GM12878 (cell line): ENCODE measurements at regions not wholly inside any gene's neighbourhood (a gene's known extent, or its start where the extent isn't known, plus 50 kb on each side); places are given as distances from the start of the nearest gene placed in this dataset.

Source experiments
- ATAC-seq: fragments of 200-7000 bp; cut with Tn5 transposase; 3 replicates; pipeline ENCODE4 v1.9.1; 2020; ENCODE audit warnings: mild to moderate bottlenecking, moderate library complexity
- BruUV-seq: library from RNA; stranded (reverse); fragments of 400-500 nt; replicated peaks from 2 replicates; lab custom pipeline; 2021; lab: Mats Ljungman, UMichigan
- CTCF ChIA-PET: fragments of 300-600 bp; sonication (Branson Sonifier 250); formaldehyde crosslinking; extraction: SDS; loops from one replicate; lab custom pipeline; 2021; ENCODE audit warnings: inconsistent platforms; lab: Yijun Ruan, JAX
- POLR2A ChIA-PET: fragments of 350-600 bp; formaldehyde crosslinking; extraction: SDS; loops from one replicate; lab custom pipeline; 2021; ENCODE audit warnings: inconsistent platforms; lab: Charles Lee
- RAD21 ChIA-PET: fragments of 300-600 bp; sonication (Branson Sonifier 250); formaldehyde crosslinking; loops from one replicate; lab custom pipeline; 2023; ENCODE audit warnings: antibody characterized with exemption; ENCODE audit not compliant: unreplicated experiment; lab: Charles Lee
- SMC1A ChIA-PET: fragments of 300-600 bp; sonication (Branson Sonifier 250); formaldehyde crosslinking; loops from one replicate; lab custom pipeline; 2023; ENCODE audit not compliant: unreplicated experiment, uncharacterized antibody; lab: Charles Lee
- DNase-seq: peaks from one replicate; pipeline ENCODE4 v3.0.0-alpha.2; 2011; ENCODE audit warnings: low read depth, low spot score
- FAIRE-seq: peaks from 3 replicates; lab custom pipeline; 2011; peaks lifted over from hg19 to GRCh38; lab: Jason Lieb, UNC
- H2AFZ ChIP-seq: 2 replicates; pipeline ENCODE4 v1.6.0; 2011; ENCODE audit warnings: low read depth, low read length, control low read depth; ENCODE audit not compliant: control insufficient read depth
- H3K27ac ChIP-seq: 2 replicates; pipeline ENCODE4 v1.5.1; 2011; ENCODE audit warnings: control low read depth; ENCODE audit not compliant: control insufficient read depth, insufficient read depth
- H3K27me3 ChIP-seq, 2 experiments: replicated peaks in 1 of 2; 2 replicates each; pipeline versions ENCODE4 v1.6.0 to v1.6.1; 2011; ENCODE audit warnings: low read length in 1 of 2; ENCODE audit not compliant: control insufficient read depth in 2 of 2, insufficient read depth in 2 of 2
- H3K36me3 ChIP-seq, 2 experiments: 2 replicates each; pipeline ENCODE4 v1.5.1; 2011; ENCODE audit warnings: low read length in 1 of 2; ENCODE audit not compliant: control insufficient read depth in 2 of 2, insufficient read depth in 2 of 2
- H3K4me1 ChIP-seq: 2 replicates; pipeline ENCODE4 v1.6.1; 2011; ENCODE audit warnings: mild to moderate bottlenecking, low read length, moderate library complexity, mixed read lengths; ENCODE audit not compliant: control insufficient read depth, insufficient read depth
- H3K4me2 ChIP-seq: 2 replicates; pipeline ENCODE4 v1.6.0; 2011; ENCODE audit warnings: control low read depth; ENCODE audit not compliant: control insufficient read depth, insufficient read depth
- H3K4me3 ChIP-seq: fragments of 200-600 bp; sonication (generic); 2 replicates; pipeline ENCODE4 v1.5.1; 2016
- H3K79me2 ChIP-seq: 2 replicates; pipeline ENCODE4 v1.6.0; 2011; ENCODE audit warnings: low read length; ENCODE audit not compliant: control insufficient read depth, insufficient read depth
- H3K9ac ChIP-seq: 2 replicates; pipeline ENCODE4 v1.8.0; 2011; ENCODE audit warnings: low read length, control low read depth, mixed read lengths; ENCODE audit not compliant: control insufficient read depth, insufficient read depth
- H3K9me3 ChIP-seq: replicated peaks from 3 replicates; pipeline ENCODE4 v1.5.1; 2011; ENCODE audit warnings: mild to moderate bottlenecking, low read length; ENCODE audit not compliant: control insufficient read depth, insufficient read depth
- H4K20me1 ChIP-seq: 2 replicates; pipeline ENCODE4 v1.6.0; 2011; ENCODE audit not compliant: control insufficient read depth, insufficient read depth
- BACH1 ChIP-seq: fragments of 450-650 bp; IDR thresholded peaks from 2 replicates; pipeline ENCODE4 v1.6.1; 2017; ENCODE audit warnings: mild to moderate bottlenecking, borderline replicate concordance
- EGR1 ChIP-seq, 2 experiments: IDR thresholded peaks; 1 replicate in 1 of 2; 2 replicates in 1 of 2; pipeline ENCODE4 v1.6.1; 2011 to 2012; ENCODE audit warnings: low read depth in 2 of 2, low read length in 2 of 2, borderline replicate concordance in 1 of 2, mild to moderate bottlenecking in 1 of 2, moderate library complexity in 1 of 2
- HDAC2 ChIP-seq: fragments of 200-600 bp; sonication (generic); IDR thresholded peaks from 2 replicates; pipeline ENCODE4 v1.6.1; 2017
- JUNB ChIP-seq: IDR thresholded peaks from 2 replicates; pipeline ENCODE4 v1.6.1; 2016; ENCODE audit warnings: antibody characterized with exemption, mild to moderate bottlenecking
- LARP7 ChIP-seq: fragments of 450-650 bp; IDR thresholded peaks from 2 replicates; pipeline ENCODE4 v1.6.1; 2017; ENCODE audit warnings: mild to moderate bottlenecking
- NFIC ChIP-seq: IDR thresholded peaks from 2 replicates; pipeline ENCODE4 v1.6.1; 2012; ENCODE audit warnings: low read depth, mild to moderate bottlenecking, inconsistent platforms, low read length, moderate library complexity
- PAX8 ChIP-seq: fragments of 450-650 bp; IDR thresholded peaks from 2 replicates; pipeline ENCODE4 v1.6.1; 2017; ENCODE audit warnings: mild to moderate bottlenecking, moderate library complexity
- RAD51 ChIP-seq: fragments of 450-650 bp; IDR thresholded peaks from 2 replicates; pipeline ENCODE4 v1.6.1; 2016; ENCODE audit warnings: moderate library complexity, mild to moderate bottlenecking, inconsistent platforms
- RCOR1 ChIP-seq: conservative IDR thresholded peaks from 2 replicates; pipeline ENCODE4 v1.6.1; 2012; ENCODE audit warnings: low read depth, low read length, improper control_type of control experiment
- RFX5 ChIP-seq: IDR thresholded peaks from 2 replicates; pipeline ENCODE4 v1.6.1; 2011; ENCODE audit warnings: low read depth, low read length, improper control_type of control experiment
- SIX5 ChIP-seq: IDR thresholded peaks from 2 replicates; pipeline ENCODE4 v1.6.1; 2011; ENCODE audit warnings: mild to moderate bottlenecking, low read depth, low read length, moderate library complexity; ENCODE audit not compliant: severe bottlenecking
- TARDBP ChIP-seq: IDR thresholded peaks from 2 replicates; pipeline ENCODE4 v1.6.1; 2016; ENCODE audit warnings: borderline replicate concordance
- WGBS: methylation state at CpG from one replicate; pipeline ENCODE4 v1.1.6; 2016; ENCODE audit warnings: low lambda C conversion rate; ENCODE audit not compliant: insufficient replicate concordance, insufficient coverage; ENCODE audit errors: missing lambda C conversion rate; 5-methylcytosine and 5-hydroxymethylcytosine counted together
- in situ Hi-C: fragments of 300-500 bp; cut with MboI; formaldehyde crosslinking; loops from 9 replicates; pipeline ENCODE4 v1.14.3; 2018; ENCODE audit warnings: mixed read lengths
- intact Hi-C: fragments of 100-400 bp; cut with micrococcal nuclease; formaldehyde crosslinking; loops from one replicate; pipeline ENCODE4 v1.14.2; 2022; ENCODE audit not compliant: unreplicated experiment
- TF ChIP-seq, protein P1 (sequence below): fragments of 450-650 bp; formaldehyde crosslinking; IDR thresholded peaks from 2 replicates; pipeline ENCODE4 v1.5.0; 2022; ENCODE audit warnings: mild to moderate bottlenecking, missing genetic modification characterization
- TF ChIP-seq, protein P2 (sequence below): IDR thresholded peaks from 2 replicates; pipeline ENCODE4 v1.6.1; 2011; ENCODE audit warnings: borderline replicate concordance, low read depth, mild to moderate bottlenecking, moderate library complexity, low read length; ENCODE audit not compliant: insufficient read depth, poor library complexity, severe bottlenecking
- TF ChIP-seq, protein P3 (sequence below): IDR thresholded peaks from 2 replicates; pipeline ENCODE4 v1.6.1; 2011; ENCODE audit warnings: low read depth, mild to moderate bottlenecking, low read length, moderate library complexity, borderline replicate concordance; ENCODE audit errors: extremely low read depth
- TF ChIP-seq, protein P4 (sequence below): fragments of 450-650 bp; IDR thresholded peaks from 2 replicates; pipeline ENCODE4 v1.6.1; 2017; ENCODE audit warnings: borderline replicate concordance

DNA sequence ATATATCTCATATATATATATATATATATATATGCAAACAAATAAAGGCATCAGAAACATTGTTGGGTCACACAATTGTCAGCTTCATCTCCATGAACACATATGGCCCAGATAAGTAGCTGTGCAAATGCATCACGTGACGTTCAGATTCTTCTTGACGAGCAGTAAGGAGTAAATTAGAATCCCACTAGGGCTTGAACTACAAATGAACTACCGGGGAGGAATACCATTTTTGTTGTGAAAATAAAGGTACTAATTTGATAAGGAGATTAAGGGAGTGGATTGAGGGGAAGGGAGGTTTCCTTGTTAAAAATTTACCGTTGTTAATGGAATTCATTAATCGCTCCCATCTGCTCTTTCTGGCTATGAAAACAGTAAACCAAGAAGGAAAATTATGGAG lies 186.5 kb upstream of the COPS8 start:
- WGBS, result 66% methylated on average over 6 of the region's 6 CpGs

More for the DNA sequence above, 186.5 kb upstream of the COPS8 start:
- ChIA-PET CTCF (no interaction called here), RAD21 (no interaction called here), SMC1A (no interaction called here), POLR2A (no interaction called here)
- BruUV-seq, result no TSS peak
- H3K4me1 ChIP-seq, result no peaks in the 10 kb centered on the region
- intact Hi-C loops, result loop anchor here (10.0 kb wide), 1 partner anchor 156 kb away; no protein-coding TSS in a partner anchor
- no peaks in the 10 kb centered on the region for H4K20me1 ChIP-seq
- no peak overlapping the region for H3K27ac ChIP-seq
- H3K9me3 ChIP-seq, result no peaks in the 10 kb centered on the region
- H3K4me2 ChIP-seq, result no peak overlapping the region
- no peak overlapping the region for H2AFZ ChIP-seq
- in situ Hi-C loops, result no loop called here
- H3K27me3 ChIP-seq, result peaks cover 2% of the 10 kb centered on the region in 2 experiments; a peak in 1 of 4 replicates
- H3K36me3 ChIP-seq, result no peaks in the 10 kb centered on the region
- TF ChIP-seq PAX8, result no peak
- TF ChIP-seq, protein P1, sequence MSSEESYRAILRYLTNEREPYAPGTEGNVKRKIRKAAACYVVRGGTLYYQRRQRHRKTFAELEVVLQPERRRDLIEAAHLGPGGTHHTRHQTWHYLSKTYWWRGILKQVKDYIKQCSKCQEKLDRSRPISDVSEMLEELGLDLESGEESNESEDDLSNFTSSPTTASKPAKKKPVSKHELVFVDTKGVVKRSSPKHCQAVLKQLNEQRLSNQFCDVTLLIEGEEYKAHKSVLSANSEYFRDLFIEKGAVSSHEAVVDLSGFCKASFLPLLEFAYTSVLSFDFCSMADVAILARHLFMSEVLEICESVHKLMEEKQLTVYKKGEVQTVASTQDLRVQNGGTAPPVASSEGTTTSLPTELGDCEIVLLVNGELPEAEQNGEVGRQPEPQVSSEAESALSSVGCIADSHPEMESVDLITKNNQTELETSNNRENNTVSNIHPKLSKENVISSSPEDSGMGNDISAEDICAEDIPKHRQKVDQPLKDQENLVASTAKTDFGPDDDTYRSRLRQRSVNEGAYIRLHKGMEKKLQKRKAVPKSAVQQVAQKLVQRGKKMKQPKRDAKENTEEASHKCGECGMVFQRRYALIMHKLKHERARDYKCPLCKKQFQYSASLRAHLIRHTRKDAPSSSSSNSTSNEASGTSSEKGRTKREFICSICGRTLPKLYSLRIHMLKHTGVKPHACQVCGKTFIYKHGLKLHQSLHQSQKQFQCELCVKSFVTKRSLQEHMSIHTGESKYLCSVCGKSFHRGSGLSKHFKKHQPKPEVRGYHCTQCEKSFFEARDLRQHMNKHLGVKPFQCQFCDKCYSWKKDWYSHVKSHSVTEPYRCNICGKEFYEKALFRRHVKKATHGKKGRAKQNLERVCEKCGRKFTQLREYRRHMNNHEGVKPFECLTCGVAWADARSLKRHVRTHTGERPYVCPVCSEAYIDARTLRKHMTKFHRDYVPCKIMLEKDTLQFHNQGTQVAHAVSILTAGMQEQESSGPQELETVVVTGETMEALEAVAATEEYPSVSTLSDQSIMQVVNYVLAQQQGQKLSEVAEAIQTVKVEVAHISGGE, result no peak
- no peak for TF ChIP-seq SIX5
- TF ChIP-seq BACH1, result no peak
- no peak for TF ChIP-seq LARP7
- TF ChIP-seq NFIC, result no peak
- TF ChIP-seq HDAC2, result no peak
- no peak for TF ChIP-seq RCOR1
- TF ChIP-seq RAD51, result no peak
- TF ChIP-seq JUNB, result no peak
- no peak for TF ChIP-seq RFX5
- TF ChIP-seq, protein P2, sequence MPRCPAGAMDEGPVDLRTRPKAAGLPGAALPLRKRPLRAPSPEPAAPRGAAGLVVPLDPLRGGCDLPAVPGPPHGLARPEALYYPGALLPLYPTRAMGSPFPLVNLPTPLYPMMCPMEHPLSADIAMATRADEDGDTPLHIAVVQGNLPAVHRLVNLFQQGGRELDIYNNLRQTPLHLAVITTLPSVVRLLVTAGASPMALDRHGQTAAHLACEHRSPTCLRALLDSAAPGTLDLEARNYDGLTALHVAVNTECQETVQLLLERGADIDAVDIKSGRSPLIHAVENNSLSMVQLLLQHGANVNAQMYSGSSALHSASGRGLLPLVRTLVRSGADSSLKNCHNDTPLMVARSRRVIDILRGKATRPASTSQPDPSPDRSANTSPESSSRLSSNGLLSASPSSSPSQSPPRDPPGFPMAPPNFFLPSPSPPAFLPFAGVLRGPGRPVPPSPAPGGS, result no peak
- TF ChIP-seq EGR1 (IDR thresholded peaks at IDR 0.05; ENCODE audit: borderline replicate concordance in 1 of 2, low read depth in 2 of 2, low read length in 2 of 2), result no peak
- TF ChIP-seq, protein P3, sequence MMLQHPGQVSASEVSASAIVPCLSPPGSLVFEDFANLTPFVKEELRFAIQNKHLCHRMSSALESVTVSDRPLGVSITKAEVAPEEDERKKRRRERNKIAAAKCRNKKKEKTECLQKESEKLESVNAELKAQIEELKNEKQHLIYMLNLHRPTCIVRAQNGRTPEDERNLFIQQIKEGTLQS, result no peak
- TF ChIP-seq, protein P4, sequence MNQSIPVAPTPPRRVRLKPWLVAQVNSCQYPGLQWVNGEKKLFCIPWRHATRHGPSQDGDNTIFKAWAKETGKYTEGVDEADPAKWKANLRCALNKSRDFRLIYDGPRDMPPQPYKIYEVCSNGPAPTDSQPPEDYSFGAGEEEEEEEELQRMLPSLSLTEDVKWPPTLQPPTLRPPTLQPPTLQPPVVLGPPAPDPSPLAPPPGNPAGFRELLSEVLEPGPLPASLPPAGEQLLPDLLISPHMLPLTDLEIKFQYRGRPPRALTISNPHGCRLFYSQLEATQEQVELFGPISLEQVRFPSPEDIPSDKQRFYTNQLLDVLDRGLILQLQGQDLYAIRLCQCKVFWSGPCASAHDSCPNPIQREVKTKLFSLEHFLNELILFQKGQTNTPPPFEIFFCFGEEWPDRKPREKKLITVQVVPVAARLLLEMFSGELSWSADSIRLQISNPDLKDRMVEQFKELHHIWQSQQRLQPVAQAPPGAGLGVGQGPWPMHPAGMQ, result no peak
- no peak for TF ChIP-seq TARDBP
- no peak overlapping the region for H3K4me3 ChIP-seq
- ATAC-seq (no peak), DNase-seq (no peak), FAIRE-seq (no peak)
- no peak overlapping the region for H3K9ac ChIP-seq
- no peaks in the 10 kb centered on the region for H3K79me2 ChIP-seq
